OCI-LY1 (cell line): ENCODE measurements at regions not wholly inside any gene's neighbourhood (a gene's known extent, or its start where the extent isn't known, plus 50 kb on each side); places are given as distances from the start of the nearest gene placed in this dataset.

Source experiments
- H2AFZ ChIP-seq: fragments of 200-600 bp; sonication (generic), shearing (Covaris generic); 2 replicates; pipeline ENCODE4 v1.6.0; 2014; ENCODE audit warnings: antibody characterized with exemption, mild to moderate bottlenecking, low read length
- H3F3A ChIP-seq: fragments of 200-600 bp; sonication (generic), shearing (Covaris generic); 2 replicates; pipeline ENCODE4 v1.6.0; 2014; ENCODE audit warnings: mild to moderate bottlenecking, antibody characterized with exemption, low read length, moderate library complexity; ENCODE audit not compliant: insufficient read depth
- H3K27ac ChIP-seq: fragments of 200-600 bp; sonication (generic); 2 replicates; pipeline ENCODE4 v1.5.1; 2014; ENCODE audit warnings: low read length, mixed run types, mild to moderate bottlenecking, low read depth; ENCODE audit not compliant: poor library complexity, severe bottlenecking
- H3K27me3 ChIP-seq: fragments of 200-600 bp; sonication (generic); 2 replicates; pipeline ENCODE4 v1.6.0; 2014; ENCODE audit warnings: antibody characterized with exemption, mild to moderate bottlenecking, low read length, moderate library complexity; ENCODE audit not compliant: insufficient read depth
- H3K36me3 ChIP-seq: fragments of 200-600 bp; sonication (generic); 2 replicates; pipeline ENCODE4 v1.6.1; 2014; ENCODE audit warnings: mild to moderate bottlenecking, antibody characterized with exemption, low read length, moderate library complexity, mixed read lengths; ENCODE audit not compliant: insufficient read depth
- H3K4me1 ChIP-seq: fragments of 200-600 bp; sonication (generic); 2 replicates; pipeline ENCODE4 v1.5.1; 2014; ENCODE audit warnings: mild to moderate bottlenecking, low read length, moderate library complexity; ENCODE audit not compliant: insufficient read depth, severe bottlenecking
- H3K4me2 ChIP-seq: fragments of 200-600 bp; sonication (generic), shearing (Covaris generic); 2 replicates; pipeline ENCODE4 v1.6.1; 2014; ENCODE audit warnings: low read length
- H3K4me3 ChIP-seq: fragments of 200-600 bp; sonication (generic); 2 replicates; pipeline ENCODE4 v1.5.1; 2014; ENCODE audit warnings: low read length, low read depth, mild to moderate bottlenecking, mixed read lengths; ENCODE audit not compliant: poor library complexity, severe bottlenecking
- H3K79me2 ChIP-seq: fragments of 200-600 bp; shearing (Covaris generic); 2 replicates; pipeline ENCODE4 v1.6.1; 2016; ENCODE audit warnings: mixed run types, low read length, mixed read lengths; ENCODE audit not compliant: insufficient read depth
- H3K9ac ChIP-seq: fragments of 200-600 bp; sonication (generic), shearing (Covaris generic); 2 replicates; pipeline ENCODE4 v1.6.1; 2014; ENCODE audit warnings: mild to moderate bottlenecking, low read length, mixed read lengths
- H3K9me2 ChIP-seq: fragments of 200-600 bp; sonication (generic), shearing (Covaris generic); 2 replicates; pipeline ENCODE4 v1.6.1; 2014; ENCODE audit warnings: low read depth, mild to moderate bottlenecking, low read length, mixed read lengths
- H3K9me3 ChIP-seq: fragments of 200-600 bp; shearing (Covaris generic); 2 replicates; pipeline ENCODE4 v1.6.1; 2014; ENCODE audit warnings: low read length, mixed read lengths
- H4K20me1 ChIP-seq: fragments of 200-600 bp; sonication (generic), shearing (Covaris generic); 2 replicates; pipeline ENCODE4 v1.6.0; 2016; ENCODE audit warnings: mild to moderate bottlenecking, low read length; ENCODE audit not compliant: insufficient read depth
- CTCF ChIP-seq: fragments of 200-600 bp; sonication (generic), shearing (Covaris generic); IDR thresholded peaks from 2 replicates; pipeline ENCODE4 v1.5.1; 2017; ENCODE audit warnings: mild to moderate bottlenecking, antibody characterized with exemption, low read length, moderate library complexity, mixed read lengths
- EZH2 ChIP-seq: fragments of 200-600 bp; sonication (generic), shearing (Covaris generic); IDR thresholded peaks from 2 replicates; pipeline ENCODE4 v1.8.0; 2017; ENCODE audit warnings: borderline replicate concordance, mixed run types, mild to moderate bottlenecking, antibody characterized with exemption, low read length, moderate library complexity, mixed read lengths

- H4K20me1 ChIP-seq: no peaks in the 10 kb centered on the region
- no peaks in the 10 kb centered on the region for H3K9me3 ChIP-seq
- no peak overlapping the region for H3K4me2 ChIP-seq
- H3K36me3 ChIP-seq: no peaks in the 10 kb centered on the region
- no peaks in the 10 kb centered on the region for H3K4me1 ChIP-seq
- TF ChIP-seq EZH2 (no peak), CTCF (no peak)
- no peak overlapping the region for H3K27ac ChIP-seq
- H3K9ac ChIP-seq: no peak overlapping the region
- no peaks in the 10 kb centered on the region for H3K9me2 ChIP-seq
- no peaks in the 10 kb centered on the region for H3F3A ChIP-seq
- H3K4me3 ChIP-seq: no peak overlapping the region
- no peak overlapping the region for H2AFZ ChIP-seq
- no peaks in the 10 kb centered on the region for H3K79me2 ChIP-seq
- no peaks in the 10 kb centered on the region for H3K27me3 ChIP-seq
Observed at GRCh38 chr22:48599346-48599745, 1228.3 kb downstream of the BRD1 start.

- Histone ChIP-seq H4K20me1 (no peaks in the 10 kb centered on the region), H3K4me2 (no peak overlapping the region), H3K9ac (no peak overlapping the region), H3K27me3 (no peaks in the 10 kb centered on the region), H3K9me3 (no peaks in the 10 kb centered on the region), H3F3A (no peaks in the 10 kb centered on the region), H3K4me3 (no peak overlapping the region), H2AFZ (no peak overlapping the region), H3K36me3 (no peaks in the 10 kb centered on the region), H3K9me2 (no peaks in the 10 kb centered on the region), H3K27ac (no peak overlapping the region), H3K4me1 (no peaks in the 10 kb centered on the region), H3K79me2 (no peaks in the 10 kb centered on the region)
- TF ChIP-seq EZH2 (no peak), CTCF (no peak)
Observed at GRCh38 chr22:48596111-48596850, 1231.4 kb downstream of the BRD1 start.

- no peak overlapping the region for H3K4me3 ChIP-seq
- no peaks in the 10 kb centered on the region for H3K9me3 ChIP-seq
- no peak overlapping the region for H3K9ac ChIP-seq
- H3K27ac ChIP-seq: no peak overlapping the region
- H3K9me2 ChIP-seq: no peaks in the 10 kb centered on the region
- no peaks in the 10 kb centered on the region for H3F3A ChIP-seq
- no peaks in the 10 kb centered on the region for H3K4me1 ChIP-seq
- TF ChIP-seq EZH2 (no peak), CTCF (no peak)
- H4K20me1 ChIP-seq: no peaks in the 10 kb centered on the region
- no peak overlapping the region for H3K4me2 ChIP-seq
- no peak overlapping the region for H2AFZ ChIP-seq
- no peaks in the 10 kb centered on the region for H3K27me3 ChIP-seq
- H3K79me2 ChIP-seq: no peaks in the 10 kb centered on the region
- no peaks in the 10 kb centered on the region for H3K36me3 ChIP-seq
Observed at GRCh38 chr22:48595511-48595905, 1232.2 kb downstream of the BRD1 start.
